K562 (cell line): ENCODE measurements at regions not wholly inside any gene's neighbourhood (a gene's known extent, or its start where the extent isn't known, plus 50 kb on each side); places are given as distances from the start of the nearest gene placed in this dataset.

ENCODE experiments used
- AFF4 ChIP-seq: sonication (generic); formaldehyde crosslinking; IDR thresholded peaks from 2 replicates; pipeline ENCODE4 v1.8.0; 2023; ENCODE audit warnings: mild to moderate bottlenecking, missing genetic modification reagents
- BRD9 ChIP-seq: fragments of 450-650 bp; IDR thresholded peaks from 2 replicates; pipeline ENCODE4 v1.6.1; 2018; ENCODE audit warnings: low read depth; ENCODE audit not compliant: partially characterized antibody
- BRF2 ChIP-seq: IDR thresholded peaks from 3 replicates; pipeline ENCODE4 v1.6.1; 2011; ENCODE audit warnings: borderline replicate concordance, mild to moderate bottlenecking; ENCODE audit not compliant: insufficient read length, insufficient read depth
- CGGBP1 ChIP-seq: fragments of 250-450 bp; sonication (Bioruptor Pico); IDR thresholded peaks from 2 replicates; pipeline ENCODE4 v1.9.0; 2021; ENCODE audit warnings: mild to moderate bottlenecking
- EWSR1 ChIP-seq: fragments of 450-650 bp; IDR thresholded peaks from 2 replicates; pipeline ENCODE4 v1.6.1; 2018; ENCODE audit warnings: borderline replicate concordance, mild to moderate bottlenecking, low read depth, moderate library complexity; ENCODE audit not compliant: partially characterized antibody
- HMGN3 ChIP-seq: IDR thresholded peaks from 2 replicates; pipeline ENCODE4 v1.6.1; 2011; ENCODE audit warnings: borderline replicate concordance, low read depth, mild to moderate bottlenecking, mixed read lengths, low read length; ENCODE audit not compliant: insufficient read length; ENCODE audit errors: extremely low read depth
- IRF1 ChIP-seq: sonication (generic); formaldehyde crosslinking; IDR thresholded peaks from 2 replicates; pipeline ENCODE4 v1.8.0; 2022; ENCODE audit warnings: missing genetic modification reagents, mild to moderate bottlenecking, borderline replicate concordance
- KLF13 ChIP-seq: fragments of 450-650 bp; IDR thresholded peaks from 2 replicates; pipeline ENCODE4 v1.6.1; 2016; ENCODE audit warnings: missing genetic modification characterization, low read depth, mild to moderate bottlenecking, missing compliant biosample characterization, moderate library complexity, borderline replicate concordance
- MCM3 ChIP-seq: fragments of 450-650 bp; IDR thresholded peaks from 2 replicates; pipeline ENCODE4 v1.6.1; 2016
- SAFB ChIP-seq: fragments of 200-400 bp; formaldehyde crosslinking; IDR thresholded peaks from 2 replicates; pipeline ENCODE4 v1.6.1; 2017; ENCODE audit warnings: low read depth, low read length, borderline replicate concordance
- ZFP91 ChIP-seq: sonication (generic); formaldehyde crosslinking; IDR thresholded peaks from 2 replicates; pipeline ENCODE4 v1.8.0; 2022; ENCODE audit warnings: mild to moderate bottlenecking, missing genetic modification reagents
- ZNF518B ChIP-seq: fragments of 250-450 bp; sonication (Bioruptor Pico); IDR thresholded peaks from 2 replicates; pipeline ENCODE4 v1.5.0; 2021; ENCODE audit warnings: mild to moderate bottlenecking, moderate library complexity
- ZNF586 ChIP-seq: fragments of 450-650 bp; formaldehyde crosslinking; conservative IDR thresholded peaks from 2 replicates; pipeline ENCODE4 v1.4.0; 2020; ENCODE audit warnings: mild to moderate bottlenecking, moderate library complexity

- no peak for TF ChIP-seq CGGBP1 (CRISPR knock-in tag)
- peak; percentile 76 for TF ChIP-seq BRD9
- no peak for TF ChIP-seq HMGN3
- no peak for TF ChIP-seq IRF1
- TF ChIP-seq EWSR1: no peak
- TF ChIP-seq AFF4 (CRISPR knock-in tag): no peak; the same call in 1 of the 2 replicates
- TF ChIP-seq ZNF586 (CRISPR knock-in tag): no peak
- TF ChIP-seq ZNF518B (CRISPR knock-in tag): no peak
- no peak for TF ChIP-seq KLF13 (tag)
- TF ChIP-seq BRF2: no peak
- no peak for TF ChIP-seq SAFB
- TF ChIP-seq MCM3: no peak
- TF ChIP-seq ZFP91 (CRISPR knock-in tag): no peak
Observed at GRCh38 chr11:86193297-86194095, 51.1 kb upstream of the EED start (continued).
